GM21737 (cell line): ENCODE measurements at regions not wholly inside any gene's neighbourhood (a gene's known extent, or its start where the extent isn't known, plus 50 kb on each side); places are given as distances from the start of the nearest gene placed in this dataset.

Experiments
- ATAC-seq: cut with Tn5 transposase; IDR thresholded peaks from one replicate; pipeline ENCODE4 v1.9.1; 2021; ENCODE audit warnings: mild to moderate bottlenecking, moderate library complexity; ENCODE audit not compliant: unreplicated experiment

DNA sequence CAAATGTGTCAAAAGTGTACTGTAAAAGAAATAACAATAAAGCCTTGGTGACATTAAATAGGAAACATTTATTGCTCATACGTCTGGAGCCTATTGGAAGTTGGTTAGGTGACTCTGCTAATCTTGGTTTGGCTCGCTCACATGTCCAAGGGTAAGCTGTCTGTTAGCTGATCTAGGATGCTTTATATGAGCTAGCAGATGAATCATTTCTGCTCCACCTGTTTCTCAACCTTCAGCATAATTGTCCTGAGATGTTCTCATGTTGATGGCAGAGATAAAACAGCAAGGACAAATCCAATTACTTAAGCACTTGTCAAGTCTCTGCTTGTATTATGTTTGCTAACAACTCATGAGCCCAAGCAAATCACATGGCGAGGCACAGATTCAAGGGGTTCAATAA is 56.0 kb upstream of the CD53 start:
- no peak for ATAC-seq

DNA sequence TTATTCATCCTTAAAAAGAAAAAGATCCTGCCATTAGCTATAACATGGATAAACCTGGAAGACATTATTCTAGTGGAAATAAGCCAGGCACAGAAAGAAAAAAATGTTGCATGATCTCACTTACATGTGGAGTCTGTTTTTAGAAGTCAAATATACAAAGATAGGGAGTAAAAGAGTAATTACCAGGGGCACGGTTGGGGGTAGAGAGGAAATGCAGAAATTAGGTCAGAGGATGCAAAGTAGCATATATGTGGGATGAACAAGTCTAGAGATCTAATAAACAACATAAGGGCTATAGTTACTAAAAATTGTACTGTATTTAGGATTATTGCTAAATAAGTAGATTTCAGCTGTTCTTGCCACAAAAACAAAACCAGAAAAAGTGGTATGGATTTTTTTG is 61.4 kb upstream of the CD53 start:
- ATAC-seq, result no peak

DNA sequence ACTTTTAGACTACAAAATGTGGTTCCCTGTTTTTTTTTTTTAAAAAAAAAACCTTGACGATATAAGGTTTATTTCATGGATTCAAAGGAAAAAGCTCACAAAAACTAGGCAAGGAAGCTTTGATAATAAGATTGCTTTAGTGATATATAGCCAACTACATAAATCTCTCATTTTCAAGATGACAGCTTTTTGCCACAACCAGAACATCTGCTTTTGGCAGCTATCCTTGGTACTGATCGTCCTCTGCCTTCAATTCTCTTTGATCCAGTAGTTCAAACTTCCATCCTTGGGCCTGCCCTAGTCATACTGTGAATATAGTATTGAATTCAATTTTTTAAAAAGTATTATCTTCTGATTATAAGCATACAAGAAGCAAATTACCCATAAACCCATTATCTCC is 72.9 kb upstream of the CD53 start:
- no peak for ATAC-seq

DNA sequence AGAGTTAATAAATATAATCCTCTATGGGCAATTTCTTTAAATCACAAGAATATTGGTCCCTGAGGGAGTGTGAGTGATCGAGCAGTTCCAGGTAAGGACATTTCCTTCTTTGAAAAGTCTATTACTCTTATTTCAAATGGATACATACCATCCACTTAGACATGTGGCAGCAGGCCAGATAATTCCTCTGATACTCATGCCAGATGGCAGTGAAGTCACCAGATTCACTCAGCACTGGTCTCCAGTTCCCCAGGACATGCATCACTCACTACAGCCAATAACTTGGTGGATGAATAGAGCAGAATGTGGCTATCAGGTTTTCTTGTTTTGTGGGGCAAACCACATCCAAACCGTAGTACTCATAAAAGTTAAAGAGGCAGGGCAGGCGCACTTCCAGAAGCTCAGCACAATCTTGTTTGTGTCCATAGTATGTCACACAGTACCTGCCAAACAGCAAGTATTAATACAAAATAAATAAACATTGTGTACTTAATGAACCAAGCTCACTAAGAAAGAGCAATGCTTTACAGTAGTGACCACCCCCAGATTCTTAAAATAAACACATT is 74.2 kb upstream of the CD53 start:
- no peak for ATAC-seq

DNA sequence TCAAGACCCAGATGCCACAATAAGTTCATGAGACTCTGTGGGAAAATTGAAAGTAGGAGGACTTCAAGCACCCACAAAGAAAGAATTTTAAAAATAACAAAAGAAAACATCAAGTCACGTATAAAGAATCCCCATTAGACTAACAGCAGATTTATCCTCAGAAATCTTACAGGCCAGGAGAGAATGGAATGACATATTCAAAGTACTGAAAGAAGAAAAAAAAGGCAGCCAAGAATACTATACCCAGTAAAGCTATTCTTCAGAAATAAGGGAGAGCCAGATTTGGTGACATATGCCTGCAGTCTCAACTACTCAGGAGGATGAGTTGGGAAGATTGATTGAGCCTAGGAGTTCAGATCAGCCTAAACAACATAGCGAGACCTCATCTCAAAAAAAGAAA is 84.3 kb upstream of the CD53 start:
- no peak for ATAC-seq

DNA sequence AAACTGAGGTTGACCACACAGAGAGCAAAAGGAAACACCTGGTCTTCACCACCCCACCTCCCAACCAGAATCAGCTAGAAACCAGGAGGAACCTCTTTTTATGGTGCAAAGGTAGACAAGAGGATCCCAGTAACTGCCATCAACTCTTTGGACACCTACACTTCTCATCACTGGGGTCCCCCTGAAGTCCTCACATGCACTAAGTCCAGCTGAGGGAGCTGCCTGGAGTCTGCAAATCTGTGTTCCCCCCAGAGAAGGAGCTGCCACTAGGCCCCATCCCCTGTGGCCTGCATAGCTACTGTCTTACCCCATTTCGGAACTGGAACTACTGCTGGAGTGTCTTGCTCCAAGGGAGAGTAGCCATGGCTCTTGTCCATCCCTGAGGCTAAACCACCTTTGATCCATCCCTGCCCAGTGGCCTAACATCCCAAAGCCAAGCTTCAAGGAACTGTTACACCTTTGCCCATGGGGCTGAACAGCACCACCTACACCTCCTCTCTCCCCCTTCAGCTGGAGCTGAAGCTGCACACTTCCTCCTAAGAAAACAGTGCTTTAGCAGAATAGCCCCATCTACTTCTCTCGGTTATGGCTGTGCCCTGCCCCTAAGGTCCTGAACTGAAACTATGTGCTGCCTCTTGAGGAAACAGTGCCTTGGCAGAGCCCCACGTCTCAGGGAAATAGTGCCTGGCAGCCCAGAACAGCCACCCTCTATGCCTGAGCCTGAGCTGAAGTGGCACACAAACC is 85.4 kb upstream of the CD53 start:
- ATAC-seq, result peak; percentile 70

DNA sequence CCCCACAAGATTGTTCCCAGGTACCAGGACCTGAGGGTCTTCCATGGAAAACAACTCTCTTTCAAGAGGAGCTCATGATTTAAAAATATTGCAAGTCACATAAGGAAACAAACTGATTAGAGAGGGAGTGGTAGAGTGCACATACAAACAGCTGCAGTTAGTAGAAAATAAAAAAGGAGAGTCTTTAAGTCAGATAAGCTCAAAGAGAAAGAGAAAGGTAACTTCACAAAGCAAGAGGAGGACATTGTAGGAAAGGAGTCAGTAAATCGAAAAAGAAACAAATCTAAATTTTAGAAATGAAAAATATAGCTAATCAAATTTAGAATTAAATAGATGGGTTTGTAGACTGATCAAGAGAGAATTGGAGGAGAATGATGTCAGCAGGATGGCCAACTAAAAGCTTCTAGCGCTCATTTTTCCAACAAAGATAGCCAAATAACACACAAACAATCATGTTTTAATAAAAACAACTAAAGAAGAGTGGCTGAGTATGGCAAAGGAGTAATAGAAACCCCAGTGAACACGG is 86.1 kb upstream of the CD53 start:
- ATAC-seq, result no peak

DNA sequence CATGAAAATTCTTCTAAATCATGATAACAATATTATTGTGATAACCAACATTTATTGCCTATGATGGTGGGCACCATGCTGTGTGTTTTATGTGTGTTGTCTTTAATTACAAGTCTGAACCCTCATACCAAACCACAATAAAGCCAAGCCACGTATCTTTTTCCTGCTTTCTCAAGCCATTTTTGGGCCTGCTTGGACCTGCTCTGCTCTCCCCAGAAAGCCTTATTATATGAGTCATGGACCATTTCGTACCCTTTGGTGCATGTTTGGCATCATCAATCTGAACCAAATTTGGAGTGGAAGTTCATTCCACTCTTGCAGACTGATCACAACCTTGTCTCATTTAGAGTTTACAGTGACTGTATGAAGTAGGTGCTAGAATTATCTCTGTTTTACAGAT is 87.3 kb upstream of the CD53 start:
- no peak for ATAC-seq

DNA sequence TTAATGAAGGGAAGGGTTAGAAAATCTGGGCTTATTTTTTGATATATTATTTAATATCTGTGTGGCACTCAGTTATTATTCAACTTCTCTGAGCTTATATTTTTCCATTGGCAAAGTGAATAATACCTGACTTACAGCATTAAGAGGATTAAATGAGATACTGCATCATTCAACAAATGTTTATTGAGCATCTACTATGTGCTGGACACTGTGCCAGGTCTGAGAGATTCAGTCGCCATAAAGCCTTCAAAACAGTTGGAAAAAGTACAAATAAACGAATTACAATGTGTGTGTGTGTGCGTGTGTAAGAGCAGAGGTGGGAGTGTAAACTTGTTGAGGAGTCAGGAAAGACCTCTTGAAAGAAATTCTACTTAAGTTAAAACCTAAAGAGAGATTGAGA is 87.9 kb upstream of the CD53 start:
- ATAC-seq, result no peak

DNA sequence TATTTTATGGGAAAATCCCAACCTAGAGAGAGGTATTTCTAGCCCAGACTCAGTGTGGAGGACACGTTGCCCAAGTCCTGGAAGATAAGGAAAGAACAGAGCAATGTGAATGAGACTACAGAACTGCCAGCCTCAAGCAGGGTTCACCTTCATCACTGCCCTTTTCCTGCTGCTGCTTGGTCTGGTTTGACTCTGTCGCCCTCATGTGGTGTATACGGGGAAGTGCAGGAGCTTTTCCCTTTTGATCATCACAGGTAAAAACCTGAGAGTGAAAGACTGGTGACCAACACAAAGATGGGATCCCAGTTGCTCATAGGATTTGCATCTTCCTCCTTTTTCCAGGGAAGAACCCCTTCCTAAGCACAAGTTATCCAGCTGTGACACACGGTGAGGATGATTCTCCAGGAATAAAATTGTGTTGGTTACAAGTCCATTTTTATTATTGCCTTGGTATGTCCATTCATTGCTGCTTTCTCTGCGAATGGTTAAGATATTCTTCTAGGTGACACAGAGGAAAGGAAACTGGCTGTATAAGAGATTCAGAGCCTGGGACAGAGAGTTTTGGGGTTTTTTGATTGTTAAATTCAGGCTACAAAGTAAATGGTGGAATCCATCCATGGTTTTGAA is 89.5 kb upstream of the CD53 start:
- ATAC-seq, result no peak

DNA sequence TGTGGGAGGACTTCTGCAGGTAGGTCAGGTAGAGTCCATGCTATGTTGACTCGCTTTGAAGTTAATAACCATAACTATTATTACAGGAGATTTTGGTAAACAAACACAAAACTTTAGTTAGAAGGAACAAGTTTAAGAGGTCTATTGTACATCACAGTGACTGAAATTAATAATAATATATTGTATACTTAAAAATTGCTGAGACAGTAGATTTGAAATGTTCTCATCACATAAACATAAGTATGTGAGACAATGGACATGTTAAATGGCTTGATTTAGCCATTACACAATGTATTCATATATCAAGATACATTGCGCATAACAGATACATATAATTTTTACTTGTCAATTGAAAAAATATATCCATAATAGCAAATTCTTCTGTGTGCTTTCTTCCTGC is 91.4 kb upstream of the CD53 start:
- no peak for ATAC-seq

DNA sequence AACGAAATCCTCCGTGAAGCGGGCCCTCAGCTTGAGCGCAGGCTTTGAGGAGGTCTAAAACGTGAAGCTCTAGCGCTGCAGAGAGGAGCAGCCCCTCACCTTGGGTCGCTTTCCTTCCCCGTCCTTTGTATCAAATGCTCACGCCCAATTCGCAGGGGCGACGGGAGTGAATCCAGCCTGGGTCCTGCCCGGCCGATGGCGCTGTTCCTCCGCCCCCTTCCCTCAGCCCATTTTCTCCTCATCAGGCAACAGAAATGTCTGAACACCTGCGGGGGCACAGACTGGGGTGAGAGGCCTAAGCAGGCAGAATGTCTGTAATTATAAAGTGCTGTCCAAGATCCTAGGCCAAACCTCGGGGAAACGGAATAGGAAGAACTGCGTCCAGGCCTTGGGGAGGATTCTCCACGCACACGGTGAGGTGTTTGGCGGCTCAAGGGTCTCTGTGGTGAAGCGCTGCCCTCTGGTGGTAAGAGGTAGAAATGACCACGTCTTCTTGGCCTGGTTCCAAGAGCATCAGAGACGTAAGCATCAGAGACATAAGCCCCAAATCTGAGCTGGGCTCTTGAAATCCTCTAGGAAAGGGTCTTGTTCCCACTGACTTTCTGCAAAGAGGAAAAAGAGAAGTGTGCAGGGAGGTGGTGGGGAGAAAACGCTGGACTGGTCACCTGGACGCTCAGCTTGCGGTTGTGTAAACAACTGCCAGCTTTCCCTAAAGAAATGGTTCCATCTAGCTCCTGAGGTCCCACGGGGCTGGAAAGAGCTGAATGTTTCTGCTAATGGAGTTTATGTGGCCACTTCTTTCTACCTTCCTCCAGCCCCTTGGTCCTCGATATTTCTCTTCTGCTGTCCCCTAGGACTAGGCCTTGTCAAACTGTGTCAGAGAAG is 92.1 kb upstream of the CD53 start:
- ATAC-seq, result no peak

DNA sequence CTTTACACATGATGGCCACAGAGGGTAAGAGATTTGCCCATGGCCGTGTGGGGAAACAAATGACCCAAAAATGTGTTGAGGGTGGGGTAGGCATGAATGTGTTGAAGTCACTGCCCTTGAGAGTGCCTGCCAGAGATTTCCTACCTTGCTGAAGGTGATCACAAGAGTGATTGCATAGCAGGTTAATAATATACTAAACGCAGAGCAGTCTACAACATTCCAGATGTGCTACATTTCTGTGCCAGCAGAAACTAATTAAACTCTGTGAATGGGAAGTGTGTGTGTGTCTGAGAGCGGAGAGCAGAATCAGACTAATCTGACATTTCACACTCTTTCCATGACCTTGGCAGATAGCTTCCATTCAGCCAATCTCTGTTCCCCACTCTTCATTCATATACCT is 93.3 kb upstream of the CD53 start:
- ATAC-seq, result no peak

DNA sequence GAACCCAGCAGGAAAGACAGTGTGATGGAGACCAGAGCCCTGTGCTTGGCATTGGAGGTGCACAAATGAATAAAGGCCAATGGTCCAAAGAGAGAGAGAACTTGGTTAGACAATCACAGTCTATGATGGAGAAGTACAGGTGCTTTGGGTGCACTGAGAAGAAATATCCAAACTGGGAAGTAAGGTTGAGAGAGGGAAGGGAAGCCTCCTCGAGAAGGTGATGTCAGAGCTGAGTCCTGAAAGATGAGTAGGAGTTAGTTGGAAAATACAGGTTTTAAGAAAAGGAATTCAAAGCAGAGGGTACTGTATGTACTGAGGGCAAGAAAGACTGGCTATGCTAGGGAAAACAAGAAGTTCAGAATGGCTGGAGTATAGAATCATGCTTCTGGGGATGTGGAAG is 94.1 kb upstream of the CD53 start:
- no peak for ATAC-seq

DNA sequence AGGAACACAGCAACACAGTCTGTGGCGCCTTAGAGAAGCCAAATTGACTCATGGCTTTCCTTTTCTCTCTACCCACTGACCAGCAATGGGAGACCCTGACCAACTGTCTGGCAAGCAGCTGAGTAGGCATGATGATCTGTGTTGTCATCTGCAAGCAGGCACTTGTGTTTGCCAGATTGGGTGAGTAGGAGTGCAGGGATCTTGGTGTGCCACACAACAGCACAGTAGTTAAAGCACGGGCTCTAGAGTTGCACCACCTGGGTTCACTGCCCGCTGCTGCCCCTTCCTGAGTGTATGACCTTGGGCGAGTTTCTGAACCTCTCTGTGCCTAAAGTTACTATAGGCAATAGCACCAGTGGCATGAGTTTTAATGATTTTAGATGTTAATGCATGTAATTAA is 95.7 kb upstream of the CD53 start:
- ATAC-seq, result no peak

DNA sequence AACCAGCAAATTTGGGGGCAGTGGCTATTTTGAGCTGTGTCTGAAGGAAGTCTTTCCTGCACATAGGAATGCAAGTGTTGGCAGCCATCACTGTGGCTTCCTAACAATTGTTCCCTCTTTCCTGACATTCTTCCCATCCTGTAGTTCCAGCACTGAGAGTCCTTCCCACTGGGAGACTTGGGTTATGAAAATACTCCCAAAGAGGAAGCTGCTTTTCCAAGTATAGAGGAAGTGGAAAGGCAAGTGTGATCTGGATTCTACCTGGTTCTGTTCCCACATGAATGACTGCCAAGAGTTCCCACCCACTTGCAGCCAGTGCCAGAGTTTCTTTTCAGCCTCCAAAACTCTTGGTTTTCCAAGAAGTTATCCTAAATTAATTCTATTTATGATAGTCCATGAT is 98.5 kb upstream of the CD53 start:
- ATAC-seq, result no peak

DNA sequence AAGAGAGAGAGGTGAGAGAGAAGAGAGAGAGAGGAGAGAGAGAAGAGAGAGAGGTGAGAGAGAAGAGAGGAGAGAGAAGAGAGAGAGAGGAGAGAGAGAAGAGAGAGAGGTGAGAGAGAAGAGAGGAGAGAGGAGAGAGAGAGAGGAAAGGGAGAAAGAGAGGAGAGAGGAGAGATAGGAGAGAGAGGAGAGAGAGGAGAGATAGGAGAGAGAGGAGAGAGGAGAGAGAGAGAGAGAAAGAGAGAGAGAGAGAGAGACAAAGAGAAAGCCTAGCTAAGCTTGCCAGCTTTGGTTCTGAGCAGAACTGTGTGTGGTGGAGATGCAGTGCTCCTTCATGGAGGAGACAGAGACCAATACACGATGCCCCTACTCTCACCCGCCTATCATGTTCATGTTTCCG is 99.1 kb upstream of the KCNA3 start:
- no peak for ATAC-seq

DNA sequence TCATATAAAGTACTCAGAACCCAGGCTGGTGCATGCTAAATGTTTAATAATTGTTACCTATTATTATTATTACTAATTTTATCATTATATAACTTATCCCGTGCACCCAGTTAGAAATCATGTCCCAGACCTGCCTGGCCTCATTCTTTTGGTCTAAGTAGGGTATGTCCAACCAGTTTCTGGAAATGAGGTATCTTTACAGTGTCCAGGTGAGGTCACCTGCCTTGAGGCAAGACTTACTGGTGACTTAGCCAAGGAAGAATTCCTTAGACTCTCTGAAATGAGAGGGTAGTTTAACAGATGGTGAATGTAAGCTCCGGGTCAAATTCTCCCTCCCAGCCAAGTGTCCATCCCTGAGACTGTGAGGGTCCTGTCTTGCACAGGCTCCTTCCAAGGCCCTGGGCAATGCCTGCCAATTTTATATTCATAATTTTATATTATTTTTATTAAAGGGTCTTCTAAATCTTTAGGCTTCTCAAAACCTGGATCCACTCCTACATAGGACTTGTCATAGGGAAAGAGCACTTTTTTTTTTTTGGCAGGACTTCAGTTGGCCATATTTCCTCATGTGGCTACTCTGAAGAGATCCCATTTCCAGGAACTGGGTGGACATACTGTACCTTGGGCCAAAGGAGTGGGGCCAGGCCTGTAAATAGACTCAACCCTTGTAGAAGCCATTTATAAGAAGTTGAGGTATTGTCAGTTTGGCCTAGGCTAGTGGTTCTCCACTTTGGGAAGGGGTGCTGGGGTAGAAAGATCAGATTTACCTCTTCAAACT is 96.7 kb upstream of the KCNA3 start:
- no peak for ATAC-seq

DNA sequence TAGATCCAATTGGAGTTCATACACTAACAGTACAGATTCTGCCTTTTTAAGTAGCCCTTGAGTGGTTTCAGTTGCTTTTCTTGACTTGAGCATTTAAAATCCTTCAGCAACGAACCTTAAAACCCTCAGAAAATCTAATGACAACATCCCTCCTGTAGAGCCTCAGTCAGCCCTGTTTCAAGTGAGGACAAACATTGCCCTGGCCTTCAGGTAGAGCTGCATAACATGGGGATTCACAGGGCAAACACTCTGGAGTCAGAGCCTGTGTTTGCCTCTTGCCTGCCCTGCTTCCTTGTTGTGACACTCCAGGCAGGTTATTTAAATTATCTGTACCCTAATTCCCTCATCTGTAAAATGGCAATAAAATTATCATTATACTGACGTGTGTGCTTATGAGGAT is 96.1 kb upstream of the KCNA3 start:
- no peak for ATAC-seq

DNA sequence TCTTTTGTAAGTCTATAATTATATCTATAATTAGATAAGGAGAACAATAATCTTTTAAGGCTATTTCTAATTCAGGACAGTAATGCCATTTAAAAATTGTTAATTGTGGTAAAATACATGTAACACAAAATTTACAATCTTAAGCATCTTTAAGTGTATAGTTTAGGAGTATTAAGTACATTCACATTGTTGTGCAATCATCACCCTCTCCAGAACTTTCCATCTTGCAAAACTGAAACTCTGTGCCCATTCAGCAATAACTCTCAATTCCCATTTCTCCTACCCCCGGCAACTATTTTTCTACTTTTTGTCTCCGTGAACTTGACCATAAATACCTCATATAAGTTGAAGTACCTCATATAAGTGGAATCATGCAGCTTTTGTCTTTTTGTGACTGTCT is 93.9 kb upstream of the KCNA3 start:
- no peak for ATAC-seq

DNA sequence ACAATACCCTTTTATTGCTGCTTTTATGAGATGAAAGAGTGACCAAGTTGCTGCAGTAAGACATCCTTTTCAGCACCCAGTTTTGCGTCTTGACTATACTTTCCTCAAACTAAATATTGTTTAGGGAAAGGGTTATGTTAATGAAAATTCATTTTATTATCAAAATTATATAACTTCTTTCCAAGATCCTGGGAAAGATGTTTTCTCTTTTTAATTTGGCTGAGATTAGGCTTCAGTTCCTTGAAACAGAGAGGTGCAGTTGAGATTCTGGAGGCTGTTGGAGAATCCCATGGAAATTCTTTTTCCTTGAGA is 91.6 kb upstream of the KCNA3 start:
- no peak for ATAC-seq
